DMS114 treated with DMSO at 0.1 percent for 48 hours (cell line): ENCODE measurements at regions not wholly inside any gene's neighbourhood (a gene's known extent, or its start where the extent isn't known, plus 50 kb on each side); places are given as distances from the start of the nearest gene placed in this dataset.
"Not testable (repeated sequence)": the region's sequence is repeated elsewhere in the genome, so short reads cannot be mapped to it uniquely, and the experiment has no call there.

ENCODE experiments used
- DNase-seq: peaks from one replicate; lab custom pipeline; 2025; ENCODE audit not compliant: unreplicated experiment; lab: John Stamatoyannopoulos, UW

- DNase-seq, result no peak
Measured at GRCh38 chr7:52782348-52782747, 253.1 kb upstream of the POM121L12 start.

GRCh38 chr7:52781250-52781649, 254.2 kb upstream of the POM121L12 start:
- DNase-seq, result no peak

GRCh38 chr7:52779004-52779403, 256.4 kb upstream of the POM121L12 start:
- DNase-seq, result no peak

- no peak for DNase-seq
Measured at GRCh38 chr7:52777051-52777822, 258.2 kb upstream of the POM121L12 start.

- no peak for DNase-seq
Measured at GRCh38 chr7:52775876-52776275, 259.6 kb upstream of the POM121L12 start.

GRCh38 chr7:52771177-52771576, 264.3 kb upstream of the POM121L12 start:
- DNase-seq, result no peak

- no peak for DNase-seq
Measured at GRCh38 chr7:52764492-52765169, 270.8 kb upstream of the POM121L12 start.

- no peak for DNase-seq
Measured at GRCh38 chr7:52758356-52758755, 277.1 kb upstream of the POM121L12 start.

- DNase-seq, result no peak
Measured at GRCh38 chr7:52753855-52754254, 281.6 kb upstream of the POM121L12 start.

- DNase-seq, result no peak
Measured at GRCh38 chr7:52752891-52753290, 282.5 kb upstream of the POM121L12 start.

- DNase-seq, result no peak
Measured at GRCh38 chr7:52749880-52750279, 285.6 kb upstream of the POM121L12 start.

- no peak for DNase-seq
Measured at GRCh38 chr7:52747817-52748216, 287.6 kb upstream of the POM121L12 start.

GRCh38 chr7:52741670-52742290, 293.7 kb upstream of the POM121L12 start:
- no peak for DNase-seq

GRCh38 chr7:52735656-52736055, 299.8 kb upstream of the POM121L12 start:
- DNase-seq, result no peak

- not testable (repeated sequence) for DNase-seq
Measured at GRCh38 chr7:52728683-52729082, 306.8 kb upstream of the POM121L12 start.

GRCh38 chr7:52727632-52728031, 307.8 kb upstream of the POM121L12 start:
- DNase-seq, result no peak

- no peak for DNase-seq
Measured at GRCh38 chr7:52726986-52727385, 308.4 kb upstream of the POM121L12 start.

- DNase-seq, result no peak
Measured at GRCh38 chr7:52726493-52726892, 308.9 kb upstream of the POM121L12 start.

GRCh38 chr7:52723606-52724005, 311.8 kb upstream of the POM121L12 start:
- DNase-seq, result no peak

- DNase-seq, result no peak
Measured at GRCh38 chr7:52720856-52721255, 314.6 kb upstream of the POM121L12 start.

- DNase-seq, result no peak
Measured at GRCh38 chr7:52719677-52720076, 315.8 kb upstream of the POM121L12 start.

GRCh38 chr7:52715701-52716100, 319.7 kb upstream of the POM121L12 start:
- no peak for DNase-seq
